ENCODE measurements at regions not wholly inside any gene's neighbourhood (a gene's known extent, or its start where the extent isn't known, plus 50 kb on each side); places are given as distances from the start of the nearest gene placed in this dataset.

- TF ChIP-seq ZNF274 (IDR thresholded peaks at IDR 0.05; ENCODE audit: low read depth, low read length): no peak
- no peak for TF ChIP-seq YY1 (IDR thresholded peaks at IDR 0.05; ENCODE audit: insufficient read depth, insufficient read length)
- no peak for TF ChIP-seq SUZ12 (IDR thresholded peaks at IDR 0.05; ENCODE audit: extremely low read depth, insufficient read depth, insufficient read length)
Observed at GRCh38 chrX:79564362-79564761, 197.2 kb upstream of the ITM2A start.

All from NT2/D1 (cell line).